DND-41 (cell line): ENCODE measurements at regions not wholly inside any gene's neighbourhood (a gene's known extent, or its start where the extent isn't known, plus 50 kb on each side); places are given as distances from the start of the nearest gene placed in this dataset.

Experiments used
- ATAC-seq: fragments of 200-7000 bp; cut with Tn5 transposase; 3 replicates; pipeline ENCODE4 v1.9.1; 2021; ENCODE audit warnings: low read depth; ENCODE audit not compliant: insufficient read depth
- DNase-seq: peaks from one replicate; pipeline ENCODE4 v3.0.0-alpha.2; 2020
- H2AFZ ChIP-seq: 2 replicates; pipeline ENCODE4 v1.6.0; 2012; ENCODE audit warnings: low read depth, low read length
- H3K27ac ChIP-seq: 2 replicates; pipeline ENCODE4 v1.5.1; 2012; ENCODE audit warnings: low read length, inconsistent platforms
- H3K27me3 ChIP-seq: fragments of 200-600 bp; sonication (generic); 2 replicates; pipeline ENCODE4 v1.6.0; 2012; ENCODE audit warnings: low read length, mild to moderate bottlenecking, inconsistent platforms; ENCODE audit not compliant: insufficient read depth, poor library complexity
- H3K36me3 ChIP-seq: 2 replicates; pipeline ENCODE4 v1.5.1; 2012; ENCODE audit warnings: low read length, inconsistent platforms; ENCODE audit not compliant: insufficient read depth
- H3K4me1 ChIP-seq: 2 replicates; pipeline ENCODE4 v1.5.1; 2012; ENCODE audit warnings: mild to moderate bottlenecking, low read length; ENCODE audit not compliant: insufficient read depth
- H3K4me2 ChIP-seq: 2 replicates; pipeline ENCODE4 v1.6.0; 2012; ENCODE audit warnings: mild to moderate bottlenecking, moderate library complexity, low read length, inconsistent platforms; ENCODE audit not compliant: insufficient read depth
- H3K4me3 ChIP-seq, 2 experiments: fragments of 200-600 bp in 1 of 2; shearing (Covaris generic) in 1 of 2; 2 replicates each; pipeline ENCODE4 v1.5.1; 2012 to 2016; ENCODE audit warnings: inconsistent platforms in 2 of 2, low read length in 2 of 2, mild to moderate bottlenecking in 2 of 2, low read depth in 1 of 2, moderate library complexity in 1 of 2
- H3K79me2 ChIP-seq: 2 replicates; pipeline ENCODE4 v1.6.0; 2012; ENCODE audit warnings: low read length, inconsistent platforms; ENCODE audit not compliant: insufficient read depth
- H3K9ac ChIP-seq: 2 replicates; pipeline ENCODE4 v1.6.0; 2012; ENCODE audit warnings: low read depth, mild to moderate bottlenecking, inconsistent platforms, low read length, moderate library complexity
- H3K9me3 ChIP-seq: 2 replicates; pipeline ENCODE4 v1.5.1; 2012; ENCODE audit warnings: low read length, moderate library complexity, mild to moderate bottlenecking, inconsistent platforms; ENCODE audit not compliant: insufficient read depth, severe bottlenecking
- H4K20me1 ChIP-seq: 2 replicates; pipeline ENCODE4 v1.6.0; 2012; ENCODE audit warnings: low read length; ENCODE audit not compliant: insufficient read depth
- EZH2 ChIP-seq: IDR thresholded peaks from 3 replicates; pipeline ENCODE4 v1.6.1; 2012; ENCODE audit warnings: borderline replicate concordance, low read depth, mild to moderate bottlenecking, moderate library complexity, low read length, inconsistent platforms; ENCODE audit not compliant: severe bottlenecking
- TF ChIP-seq, protein P1 (sequence below): IDR thresholded peaks from 2 replicates; pipeline ENCODE4 v1.5.1; 2012; ENCODE audit warnings: borderline replicate concordance, low read length, moderate library complexity, mild to moderate bottlenecking; ENCODE audit not compliant: poor library complexity, severe bottlenecking; ENCODE audit errors: extremely low read depth

DNA sequence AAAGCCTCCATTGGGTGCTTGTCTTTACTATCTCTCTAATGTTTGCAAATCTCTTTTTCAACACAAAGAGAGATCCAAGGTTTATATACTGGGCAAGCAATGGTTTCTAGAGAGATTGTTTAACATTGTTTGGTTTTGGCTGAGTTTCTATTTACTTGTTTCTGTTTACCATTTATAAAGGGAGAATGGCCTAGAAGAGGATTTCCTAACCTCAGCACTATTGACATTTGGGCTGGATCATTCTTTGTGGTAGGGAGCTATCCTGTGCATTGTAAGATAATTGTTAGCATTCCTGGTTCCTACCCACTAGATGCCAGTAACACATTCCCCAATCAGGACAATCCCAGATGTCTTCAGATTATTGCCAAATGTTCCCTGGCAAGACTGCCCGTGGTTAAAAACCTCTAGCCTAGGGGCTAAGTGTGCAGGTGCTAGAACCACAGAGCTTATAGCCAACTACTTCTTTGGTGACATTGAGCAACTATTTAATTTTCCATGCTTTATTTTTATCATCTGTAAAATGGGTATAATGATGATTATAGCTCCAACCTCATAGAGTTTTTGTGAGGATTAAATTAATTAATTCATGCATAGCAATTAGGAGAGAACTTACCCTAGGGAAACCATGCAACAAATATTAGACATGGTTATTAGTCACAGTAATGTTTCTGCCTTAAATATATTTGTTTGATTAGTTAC, 413.9 kb upstream of the MAF start:
- Histone ChIP-seq H3K27me3 (no peaks in the 10 kb centered on the region), H3K9ac (no peak overlapping the region), H3K27ac (no peak overlapping the region), H3K4me2 (no peak overlapping the region), H3K4me3 (no peak overlapping the region), H3K4me1 (no peaks in the 10 kb centered on the region), H2AFZ (no peak overlapping the region), H4K20me1 (no peaks in the 10 kb centered on the region), H3K9me3 (no peaks in the 10 kb centered on the region), H3K79me2 (no peaks in the 10 kb centered on the region), H3K36me3 (no peaks in the 10 kb centered on the region)
- DNase-seq: no peak
- no peak for ATAC-seq
- TF ChIP-seq EZH2: no peak
- TF ChIP-seq, protein P1, sequence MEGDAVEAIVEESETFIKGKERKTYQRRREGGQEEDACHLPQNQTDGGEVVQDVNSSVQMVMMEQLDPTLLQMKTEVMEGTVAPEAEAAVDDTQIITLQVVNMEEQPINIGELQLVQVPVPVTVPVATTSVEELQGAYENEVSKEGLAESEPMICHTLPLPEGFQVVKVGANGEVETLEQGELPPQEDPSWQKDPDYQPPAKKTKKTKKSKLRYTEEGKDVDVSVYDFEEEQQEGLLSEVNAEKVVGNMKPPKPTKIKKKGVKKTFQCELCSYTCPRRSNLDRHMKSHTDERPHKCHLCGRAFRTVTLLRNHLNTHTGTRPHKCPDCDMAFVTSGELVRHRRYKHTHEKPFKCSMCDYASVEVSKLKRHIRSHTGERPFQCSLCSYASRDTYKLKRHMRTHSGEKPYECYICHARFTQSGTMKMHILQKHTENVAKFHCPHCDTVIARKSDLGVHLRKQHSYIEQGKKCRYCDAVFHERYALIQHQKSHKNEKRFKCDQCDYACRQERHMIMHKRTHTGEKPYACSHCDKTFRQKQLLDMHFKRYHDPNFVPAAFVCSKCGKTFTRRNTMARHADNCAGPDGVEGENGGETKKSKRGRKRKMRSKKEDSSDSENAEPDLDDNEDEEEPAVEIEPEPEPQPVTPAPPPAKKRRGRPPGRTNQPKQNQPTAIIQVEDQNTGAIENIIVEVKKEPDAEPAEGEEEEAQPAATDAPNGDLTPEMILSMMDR: no peak

DNA sequence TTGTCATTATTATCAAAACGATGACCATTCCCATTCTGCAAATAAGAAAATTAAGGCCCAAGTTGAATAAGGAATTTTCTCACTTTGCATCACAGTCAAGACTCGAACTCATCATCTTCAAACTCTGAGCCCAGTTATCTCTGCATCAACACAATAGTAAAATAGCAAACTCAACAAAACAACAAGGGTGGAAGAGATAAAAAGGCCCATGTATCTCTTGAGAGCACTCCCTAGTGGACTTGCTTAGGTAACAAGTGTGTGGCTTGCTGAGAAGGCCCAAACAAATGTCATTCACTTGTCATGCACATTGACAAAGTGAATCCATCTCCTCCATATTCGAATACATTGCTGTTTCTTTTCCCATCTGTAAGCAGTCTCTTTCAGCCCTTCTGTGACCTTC, 412.0 kb upstream of the MAF start:
- no peak for DNase-seq
- Histone ChIP-seq H3K9ac (no peak overlapping the region), H3K4me2 (no peak overlapping the region), H4K20me1 (no peaks in the 10 kb centered on the region), H3K4me1 (no peaks in the 10 kb centered on the region), H3K9me3 (no peaks in the 10 kb centered on the region), H3K36me3 (no peaks in the 10 kb centered on the region), H3K27me3 (no peaks in the 10 kb centered on the region), H3K4me3 (no peak overlapping the region), H3K79me2 (no peaks in the 10 kb centered on the region), H2AFZ (no peak overlapping the region), H3K27ac (no peak overlapping the region)
- no peak for TF ChIP-seq EZH2
- TF ChIP-seq, protein P1: no peak
- no peak for ATAC-seq

DNA sequence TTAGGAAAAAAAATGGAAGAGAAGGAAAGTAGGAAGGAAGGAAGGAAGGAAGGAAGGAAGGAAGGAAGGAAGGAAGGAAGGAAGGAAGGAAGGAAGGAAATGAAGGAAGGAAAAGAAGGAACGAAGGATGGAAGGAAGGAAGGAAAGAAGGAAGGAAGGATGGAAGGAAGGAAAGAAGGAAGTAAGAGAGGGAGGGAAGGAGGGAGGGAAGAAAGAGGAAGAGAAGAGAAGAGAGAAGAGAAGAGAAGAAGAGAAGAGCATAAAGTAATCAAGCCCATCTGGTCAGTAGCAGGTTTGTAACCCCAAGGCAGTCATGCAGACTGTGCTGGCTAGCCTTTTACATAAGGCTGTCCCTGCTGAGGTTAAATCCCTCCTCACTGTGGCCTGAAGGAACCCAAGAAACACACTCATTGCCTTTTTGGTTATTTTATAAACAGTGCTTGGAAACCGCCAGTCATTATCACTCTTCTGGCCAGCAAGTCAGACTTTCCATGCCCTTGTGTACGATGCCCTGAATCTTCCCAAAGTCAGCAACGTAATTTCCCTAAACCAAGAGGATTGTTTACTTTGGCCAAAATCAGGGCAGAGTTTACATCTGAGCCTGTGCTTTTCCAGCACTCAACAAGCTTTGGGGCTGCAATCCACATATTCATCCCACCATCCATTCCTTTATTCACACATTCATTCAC, 409.6 kb upstream of the MAF start:
- ATAC-seq (no peak), DNase-seq (no peak)
- H3K36me3 ChIP-seq: no peaks in the 10 kb centered on the region
- H2AFZ ChIP-seq: no peak overlapping the region
- no peak for TF ChIP-seq EZH2
- TF ChIP-seq, protein P1: no peak
- no peaks in the 10 kb centered on the region for H4K20me1 ChIP-seq
- no peaks in the 10 kb centered on the region for H3K79me2 ChIP-seq
- H3K4me1 ChIP-seq: no peaks in the 10 kb centered on the region
- H3K9me3 ChIP-seq: no peaks in the 10 kb centered on the region
- H3K9ac ChIP-seq: no peak overlapping the region
- H3K27ac ChIP-seq: no peak overlapping the region
- H3K27me3 ChIP-seq: no peaks in the 10 kb centered on the region
- no peak overlapping the region for H3K4me2 ChIP-seq
- no peak overlapping the region for H3K4me3 ChIP-seq
